Right renal cortex interstitium (tissue), 3 donors: ENCODE measurements at regions not wholly inside any gene's neighbourhood (a gene's known extent, or its start where the extent isn't known, plus 50 kb on each side); places are given as distances from the start of the nearest gene placed in this dataset.
"Not testable (repeated sequence)": the region's sequence is repeated elsewhere in the genome, so short reads cannot be mapped to it uniquely, and the experiment has no call there.

Source experiments
- DNase-seq, 3 donors: peaks; one replicate each; pipeline ENCODE4 v3.0.0-alpha.2; 2013; ENCODE audit warnings: low read depth in 3 of 3, low spot score in 2 of 3

DNA sequence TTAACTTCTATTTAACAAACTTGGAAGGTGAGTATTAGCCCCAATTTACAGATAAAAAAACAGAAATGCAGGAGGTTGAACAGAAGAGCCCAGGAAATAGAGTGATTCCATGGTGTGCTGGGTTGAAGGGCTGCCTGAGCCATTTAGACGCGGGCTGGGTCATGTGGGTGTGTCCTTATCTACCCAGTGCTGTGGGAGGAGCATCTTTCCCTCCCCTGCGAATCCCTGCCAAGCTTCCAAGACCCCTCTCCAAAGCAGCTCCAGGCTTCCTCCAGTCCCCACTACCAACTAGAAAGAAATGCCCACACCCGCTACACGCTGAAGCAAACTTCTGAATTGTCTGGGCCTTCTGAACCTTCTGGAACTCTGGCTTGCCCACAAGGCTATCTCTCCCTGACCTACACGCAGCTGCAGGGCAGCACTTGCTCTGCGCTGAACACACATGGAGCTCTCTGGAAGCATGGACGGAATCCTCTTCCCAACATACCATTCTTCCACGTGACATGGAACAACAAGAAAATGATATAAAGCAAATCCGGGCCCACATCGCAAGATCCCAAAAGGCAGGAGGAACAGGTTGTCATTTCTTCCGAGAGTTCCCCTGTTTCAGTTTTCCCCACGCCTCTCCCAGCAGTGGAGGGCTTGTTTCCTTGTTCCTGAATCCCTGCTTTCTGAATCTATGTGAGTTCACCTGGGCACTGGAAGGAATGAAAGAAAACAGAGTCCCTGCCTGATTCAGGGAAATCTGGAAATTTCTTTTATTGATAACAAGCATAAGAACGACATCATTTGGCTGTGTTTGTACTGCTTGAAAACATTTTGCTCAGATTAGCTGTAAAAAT lies 562.7 kb upstream of the ID2 start:
- no peak for DNase-seq

- peak in 1 of 3 donors; percentile 39 for DNase-seq
Observed at GRCh38 chr2:8119782-8120505, 561.9 kb upstream of the ID2 start.

GRCh38 chr2:8120506-8120860 lies 561.4 kb upstream of the ID2 start:
- no peak for DNase-seq

- DNase-seq, result no peak
Observed at GRCh38 chr2:8121022-8121825, 560.6 kb upstream of the ID2 start.

DNA sequence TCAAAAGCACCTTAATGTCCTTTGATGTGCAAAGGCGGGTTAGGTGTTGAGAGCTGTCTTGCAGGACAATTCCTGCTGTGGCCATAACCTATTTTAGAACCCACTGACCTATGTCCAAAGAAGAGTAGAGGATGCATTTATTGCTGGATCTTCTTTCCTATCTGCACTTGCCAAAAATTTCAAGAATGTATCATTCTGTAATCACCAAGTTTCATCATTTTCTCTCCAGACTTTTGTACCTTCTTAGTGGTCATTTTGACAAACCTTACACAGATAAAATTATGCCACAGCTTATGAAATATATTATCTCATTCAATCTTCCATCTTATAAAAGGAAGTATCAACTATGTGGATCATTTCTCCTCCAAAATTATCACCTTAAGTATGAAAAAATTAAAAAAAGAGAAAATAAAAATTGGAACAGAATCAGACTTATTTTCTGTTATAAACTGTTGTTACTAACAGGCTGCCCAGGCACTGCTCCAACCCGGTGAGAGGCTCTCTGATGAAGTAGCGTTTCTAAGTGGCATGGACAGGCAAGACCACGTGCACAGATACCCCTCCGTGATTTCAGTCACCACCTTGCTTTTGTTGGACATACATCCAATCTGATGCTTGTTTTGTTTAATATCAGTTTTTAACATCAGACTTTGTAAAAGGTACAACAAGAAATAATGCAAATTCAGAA lies 559.9 kb upstream of the ID2 start:
- no peak for DNase-seq

- DNase-seq, result no peak
Observed at GRCh38 chr2:8122520-8122919, 559.3 kb upstream of the ID2 start.

DNA sequence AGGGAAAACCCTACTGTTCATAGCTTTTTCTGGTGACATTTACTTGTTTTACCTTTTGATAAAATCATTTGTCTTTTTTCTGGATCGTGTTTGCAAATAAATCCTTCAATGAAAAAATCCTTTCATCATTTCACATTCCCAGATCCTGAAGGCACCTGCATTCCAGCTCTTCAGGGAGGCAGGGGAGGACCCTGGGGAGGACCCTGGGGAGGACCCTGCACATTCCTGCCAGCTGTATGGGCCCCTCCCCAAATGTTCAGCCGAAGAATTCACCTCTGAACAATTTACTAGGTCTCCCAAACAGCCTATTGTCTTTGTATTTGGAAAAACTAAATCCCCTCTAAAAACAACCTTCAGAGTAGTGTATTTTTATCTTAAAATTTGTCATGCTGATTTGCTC lies 558.4 kb upstream of the ID2 start:
- no peak for DNase-seq

DNA sequence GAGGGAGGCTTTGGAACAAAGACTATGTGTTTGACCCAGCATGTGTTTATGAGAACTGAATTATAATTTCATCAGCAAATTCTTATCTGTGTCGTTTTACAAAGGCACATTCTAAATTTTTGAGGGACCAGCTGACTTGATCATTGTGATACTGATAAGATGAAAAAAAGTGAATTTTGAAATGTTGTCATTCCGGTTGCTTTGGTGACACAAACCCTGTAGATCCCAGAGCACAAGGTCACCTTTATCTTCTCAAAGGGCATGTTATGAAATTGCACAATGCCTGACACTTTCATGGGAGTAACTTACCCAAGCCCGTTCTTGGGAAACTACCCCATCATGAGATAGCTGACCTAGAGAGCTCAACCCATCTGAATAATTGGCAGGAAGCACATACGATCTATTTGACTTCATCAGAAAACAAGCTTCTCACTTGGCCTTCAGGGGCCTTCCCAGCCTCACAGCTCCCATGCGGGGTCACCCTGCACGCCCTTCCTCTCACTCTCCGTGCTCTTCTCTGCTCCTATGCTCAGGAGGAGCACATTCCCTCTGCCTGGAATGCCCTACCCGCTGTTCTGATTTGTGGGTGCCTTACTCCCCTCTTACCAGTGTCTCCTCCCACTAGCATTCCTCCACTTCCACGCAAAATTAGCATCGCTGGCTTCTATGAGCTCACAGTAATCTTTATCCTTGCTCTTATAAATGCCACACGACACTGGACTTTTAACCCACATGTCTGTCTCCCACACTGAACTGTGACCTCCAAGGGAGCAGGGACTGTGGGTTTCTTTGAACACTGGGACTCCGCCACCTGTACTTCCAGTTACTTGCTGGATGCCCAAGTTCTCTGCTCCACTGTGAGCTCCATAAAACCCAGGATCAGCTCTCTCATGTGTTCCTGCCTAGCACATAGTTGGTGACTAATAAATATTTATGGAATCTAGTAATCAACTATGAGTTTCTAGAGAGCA lies 555.8 kb upstream of the ID2 start:
- DNase-seq, result no peak

DNA sequence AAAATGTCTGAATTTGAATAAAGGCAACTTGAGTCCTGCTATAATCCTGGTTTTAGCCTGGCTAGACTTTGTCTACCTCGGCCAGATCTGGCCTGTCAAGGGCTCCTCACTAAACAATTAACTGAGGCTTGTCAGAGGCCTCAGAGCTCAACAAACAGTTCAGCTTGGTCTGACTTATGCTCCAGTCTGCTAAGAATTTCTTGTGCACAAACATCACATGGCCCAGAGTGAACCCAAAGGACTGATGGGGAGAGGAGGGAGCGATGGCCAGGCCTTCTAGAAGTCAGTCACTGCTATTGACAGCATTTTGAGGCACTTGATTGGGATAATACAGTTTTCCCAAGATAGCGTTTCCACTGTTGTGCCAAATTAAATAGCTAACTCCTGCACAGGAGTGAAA lies 555.1 kb upstream of the ID2 start:
- no peak for DNase-seq

DNA sequence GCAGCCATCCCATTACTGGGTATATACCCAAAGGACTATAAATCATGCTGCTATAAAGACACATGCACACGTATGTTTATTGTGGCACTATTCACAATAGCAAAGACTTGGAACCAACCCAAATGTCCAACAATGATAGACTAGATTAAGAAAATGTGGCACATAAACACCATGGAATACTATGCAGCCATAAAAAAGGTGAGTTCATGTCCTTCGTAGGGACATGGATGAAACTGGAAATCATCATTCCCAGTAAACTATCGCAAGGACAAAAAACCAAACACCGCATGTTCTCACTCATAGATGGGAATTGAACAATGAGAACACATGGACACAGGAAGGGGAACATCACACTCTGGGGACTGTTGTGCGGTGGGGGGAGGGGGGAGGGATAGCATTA lies 550.4 kb upstream of the ID2 start:
- not testable (repeated sequence) for DNase-seq

GRCh38 chr2:8132351-8132831 lies 549.5 kb upstream of the ID2 start:
- no peak for DNase-seq

- no peak for DNase-seq
Observed at GRCh38 chr2:8132879-8133278, 549.0 kb upstream of the ID2 start.

- DNase-seq, result no peak
Observed at GRCh38 chr2:8133363-8133762, 548.5 kb upstream of the ID2 start.

- DNase-seq, result no peak
Observed at GRCh38 chr2:8133913-8134472, 547.9 kb upstream of the ID2 start.

DNA sequence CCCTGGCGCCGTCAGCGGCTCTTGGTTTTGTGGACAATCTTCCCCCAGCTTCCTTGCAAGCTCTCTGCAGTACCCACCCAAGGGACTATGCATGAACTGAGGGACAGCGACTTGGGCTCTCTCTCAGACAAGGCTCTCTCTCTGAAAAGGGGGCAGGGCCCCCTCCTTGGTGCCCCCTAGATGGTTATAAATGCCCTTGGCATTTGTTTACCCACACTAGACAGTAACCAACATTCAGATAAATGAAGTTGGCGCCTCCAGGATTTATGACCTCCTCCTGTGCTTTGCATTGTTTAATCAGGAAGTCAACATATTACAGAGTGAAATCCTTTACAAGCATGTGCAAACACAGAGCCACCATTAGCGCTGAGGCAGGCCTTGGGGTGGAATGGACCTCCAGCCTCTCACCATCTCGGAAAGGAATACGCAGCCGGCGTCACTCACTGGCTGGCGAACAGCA lies 547.4 kb upstream of the ID2 start:
- DNase-seq, result peak in 1 of 3 donors; percentile 34

GRCh38 chr2:8134985-8135682 lies 546.7 kb upstream of the ID2 start:
- DNase-seq, result peak in 1 of 3 donors; percentile 60

- no peak for DNase-seq
Observed at GRCh38 chr2:8137801-8138200, 544.1 kb upstream of the ID2 start.

DNA sequence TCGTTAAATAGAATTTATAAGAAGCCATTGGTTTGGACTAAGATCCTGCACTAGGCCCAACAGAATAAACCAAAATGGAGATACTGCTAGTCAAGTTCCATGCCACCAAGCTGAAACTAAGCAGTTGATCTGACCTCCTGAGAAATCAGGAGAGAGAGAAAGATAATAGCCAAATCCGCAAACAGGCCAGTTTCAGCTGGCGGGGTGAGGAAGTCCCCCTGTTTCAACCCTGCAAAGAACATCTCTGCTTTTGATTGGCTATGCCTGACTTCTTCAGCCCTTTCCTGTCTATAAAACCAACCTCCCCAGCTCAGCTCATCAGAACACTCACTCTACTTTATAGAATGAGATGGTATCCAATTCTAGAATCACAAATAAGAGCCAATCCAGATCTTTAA lies 543.3 kb upstream of the ID2 start:
- no peak for DNase-seq
